ENCODE measurements at regions not wholly inside any gene's neighbourhood (a gene's known extent, or its start where the extent isn't known, plus 50 kb on each side); places are given as distances from the start of the nearest gene placed in this dataset.

DNA sequence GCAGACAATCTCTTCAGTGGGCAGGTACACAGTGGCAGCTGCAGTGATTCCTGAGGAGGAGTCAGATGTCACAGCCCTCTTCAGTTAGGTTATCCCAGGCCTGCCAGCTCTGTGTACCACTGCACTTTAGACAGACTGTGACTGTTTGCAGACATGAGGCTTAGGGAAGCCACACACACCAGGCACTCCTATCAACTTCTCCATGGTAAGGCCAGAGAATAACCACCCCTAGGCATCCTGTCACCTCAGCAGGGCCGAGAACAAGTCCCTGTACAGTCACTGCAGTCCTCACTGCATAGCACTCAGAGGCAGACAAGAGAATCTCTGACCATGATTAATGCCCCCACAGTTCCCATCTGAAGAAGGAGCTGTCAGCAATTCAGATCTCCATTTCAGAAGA lies 296.5 kb downstream of the GALC start:
- no peak for DNase-seq (ENCODE audit: low spot score)
- TF ChIP-seq, protein P1, sequence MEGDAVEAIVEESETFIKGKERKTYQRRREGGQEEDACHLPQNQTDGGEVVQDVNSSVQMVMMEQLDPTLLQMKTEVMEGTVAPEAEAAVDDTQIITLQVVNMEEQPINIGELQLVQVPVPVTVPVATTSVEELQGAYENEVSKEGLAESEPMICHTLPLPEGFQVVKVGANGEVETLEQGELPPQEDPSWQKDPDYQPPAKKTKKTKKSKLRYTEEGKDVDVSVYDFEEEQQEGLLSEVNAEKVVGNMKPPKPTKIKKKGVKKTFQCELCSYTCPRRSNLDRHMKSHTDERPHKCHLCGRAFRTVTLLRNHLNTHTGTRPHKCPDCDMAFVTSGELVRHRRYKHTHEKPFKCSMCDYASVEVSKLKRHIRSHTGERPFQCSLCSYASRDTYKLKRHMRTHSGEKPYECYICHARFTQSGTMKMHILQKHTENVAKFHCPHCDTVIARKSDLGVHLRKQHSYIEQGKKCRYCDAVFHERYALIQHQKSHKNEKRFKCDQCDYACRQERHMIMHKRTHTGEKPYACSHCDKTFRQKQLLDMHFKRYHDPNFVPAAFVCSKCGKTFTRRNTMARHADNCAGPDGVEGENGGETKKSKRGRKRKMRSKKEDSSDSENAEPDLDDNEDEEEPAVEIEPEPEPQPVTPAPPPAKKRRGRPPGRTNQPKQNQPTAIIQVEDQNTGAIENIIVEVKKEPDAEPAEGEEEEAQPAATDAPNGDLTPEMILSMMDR (IDR thresholded peaks at IDR 0.05; ENCODE audit: extremely low read depth, missing control alignments): no peak

DNA sequence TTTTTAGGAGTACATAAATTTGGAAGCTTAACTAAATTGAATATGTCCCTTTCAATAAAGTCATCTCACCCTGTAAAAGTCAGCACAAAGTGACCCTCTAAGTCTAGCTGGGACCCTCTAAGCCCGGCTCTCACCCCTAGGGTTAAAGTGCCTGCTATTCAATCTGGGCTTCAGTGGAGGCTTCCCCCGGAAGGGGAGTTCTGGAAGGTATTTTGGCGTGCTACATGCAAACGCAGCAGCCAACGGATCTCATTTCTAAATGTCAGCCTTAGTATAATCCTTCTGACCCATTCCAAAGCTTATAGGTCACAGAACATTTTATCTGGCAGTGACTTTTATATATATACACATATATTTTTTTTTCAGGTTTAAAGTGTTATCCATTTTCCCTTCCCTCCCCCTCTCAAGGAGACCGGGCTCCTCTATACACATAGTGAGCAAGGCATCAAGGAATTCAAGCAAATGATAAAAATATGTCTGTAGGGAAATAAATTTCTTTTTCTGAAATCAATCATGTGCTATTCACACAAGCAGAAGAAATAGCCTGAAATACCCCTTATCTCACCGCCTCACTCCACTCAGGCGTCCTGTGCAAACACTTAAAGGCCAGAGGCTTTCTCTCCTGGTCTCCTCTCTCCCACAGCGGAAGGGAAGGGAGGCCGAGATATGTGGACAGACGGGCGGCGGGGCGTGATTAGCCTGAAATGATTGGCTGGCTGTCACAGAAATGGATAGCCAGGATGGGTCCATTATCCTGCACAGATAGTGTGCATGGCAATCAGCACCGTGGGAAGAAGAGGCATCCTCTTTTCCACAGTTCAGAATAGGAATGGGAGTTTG lies 301.7 kb downstream of the GALC start:
- DNase-seq (ENCODE audit: low spot score): no peak

DNA sequence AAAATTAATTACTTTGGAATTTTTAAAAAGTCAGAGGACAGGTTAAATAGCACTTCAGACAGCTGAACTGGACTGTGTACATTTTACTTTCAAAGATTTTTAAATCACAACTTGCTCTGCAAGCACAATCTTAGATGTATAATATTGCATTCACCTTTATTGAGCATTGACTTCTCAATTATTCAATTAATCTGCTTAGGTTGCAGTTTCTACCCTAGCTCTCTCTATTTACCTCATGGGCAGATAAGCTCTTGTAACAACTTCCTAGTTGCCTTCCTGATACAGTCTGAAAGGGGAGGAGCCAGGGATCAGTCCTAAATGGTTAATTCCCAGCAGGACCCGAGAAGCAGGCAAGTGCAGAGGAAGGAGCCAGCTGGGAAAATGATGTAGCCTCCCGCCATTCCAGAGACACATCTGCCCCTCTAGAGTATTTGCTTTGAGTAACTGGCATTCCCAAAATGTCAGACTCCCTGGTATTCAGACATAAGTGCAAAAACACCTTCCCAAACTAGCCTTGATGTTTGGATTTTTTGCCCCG lies 302.8 kb downstream of the GALC start:
- DNase-seq (ENCODE audit: low spot score): no peak
- TF ChIP-seq, protein P1 (IDR thresholded peaks at IDR 0.05; ENCODE audit: extremely low read depth, missing control alignments): no peak

More for the DNA sequence above, 301.7 kb downstream of the GALC start:
- TF ChIP-seq, protein P1 (IDR thresholded peaks at IDR 0.05; ENCODE audit: extremely low read depth, missing control alignments): no peak

DNA sequence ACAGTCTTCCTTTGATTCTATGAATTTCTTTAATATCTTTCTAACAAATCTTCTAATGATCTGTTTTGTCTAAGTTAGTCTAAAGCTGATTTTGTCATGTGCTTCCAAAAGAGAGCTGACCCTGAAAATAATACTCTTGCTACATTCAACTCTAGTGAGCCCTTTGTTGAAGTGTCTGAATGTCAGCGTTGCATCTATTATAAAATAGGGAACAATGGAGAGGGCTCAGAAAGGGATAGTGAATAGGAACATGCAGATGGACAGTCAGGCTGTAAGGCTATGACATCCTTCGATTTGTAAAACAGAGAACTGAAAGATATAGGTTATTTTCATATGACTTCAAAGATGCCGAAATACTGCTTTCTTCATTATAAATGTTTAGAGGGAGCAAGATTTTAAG lies 304.5 kb downstream of the GALC start:
- TF ChIP-seq, protein P1 (IDR thresholded peaks at IDR 0.05; ENCODE audit: extremely low read depth, missing control alignments): no peak
- no peak for DNase-seq (ENCODE audit: low spot score)

DNA sequence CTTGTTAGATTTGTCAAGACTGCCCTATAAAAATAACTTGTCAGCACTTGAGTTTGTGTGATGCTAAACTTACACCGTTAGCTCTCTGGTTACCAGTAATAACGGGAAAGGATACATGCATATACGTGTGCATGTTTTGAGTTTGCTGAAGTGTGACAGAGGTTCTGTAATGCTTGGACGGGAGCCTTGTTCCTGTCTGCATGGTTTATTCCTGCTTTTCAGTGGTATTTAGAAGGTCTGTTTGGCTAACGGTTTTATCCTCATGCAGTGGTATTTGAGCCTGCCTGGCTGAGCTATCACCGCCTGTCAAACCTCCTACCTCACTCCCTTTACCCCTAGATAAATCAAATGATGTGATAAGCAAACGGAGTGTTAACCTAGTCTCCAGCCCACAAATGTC lies 305.6 kb downstream of the GALC start:
- TF ChIP-seq, protein P1 (IDR thresholded peaks at IDR 0.05; ENCODE audit: extremely low read depth, missing control alignments): no peak
- no peak for DNase-seq (ENCODE audit: low spot score)

DNA sequence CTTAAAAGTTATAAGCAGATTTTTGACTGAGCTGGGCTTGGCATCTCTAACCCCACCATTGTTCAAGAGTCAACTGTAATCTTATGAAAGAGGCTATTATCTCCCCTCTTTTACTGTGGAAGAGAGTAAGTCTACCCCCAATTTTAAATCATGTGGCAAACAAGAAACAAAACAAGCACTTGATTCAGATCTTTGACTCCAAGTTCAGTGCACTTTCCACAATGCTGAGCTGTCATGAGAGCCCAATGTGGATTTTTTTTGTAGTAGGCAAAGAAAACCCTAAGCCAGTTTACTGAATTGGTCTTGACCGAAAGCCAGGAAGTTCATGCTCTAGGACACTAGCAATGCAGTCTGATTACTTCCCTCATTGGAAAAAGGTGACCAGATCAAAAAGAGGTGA lies 306.2 kb downstream of the GALC start:
- no peak for DNase-seq (ENCODE audit: low spot score)
- TF ChIP-seq, protein P1 (IDR thresholded peaks at IDR 0.05; ENCODE audit: extremely low read depth, missing control alignments): no peak

DNA sequence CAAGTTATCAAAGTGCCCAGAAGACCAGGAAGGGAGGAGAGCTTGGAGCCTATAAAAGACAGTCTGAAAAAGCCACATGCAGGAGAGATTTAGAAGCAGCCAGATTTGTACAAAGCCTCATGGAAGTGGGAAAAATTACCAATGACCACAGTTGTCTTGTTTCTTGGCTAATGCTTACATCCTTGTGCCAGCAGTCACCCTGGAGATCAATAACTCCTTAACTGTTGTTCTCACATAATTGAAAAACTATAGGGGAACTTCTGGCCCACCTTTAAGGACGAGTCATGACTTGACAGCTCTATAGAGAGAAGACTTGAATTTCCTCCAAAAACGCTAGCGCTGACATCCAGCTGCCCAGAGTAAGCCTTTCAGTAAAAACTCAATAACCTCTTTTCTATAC lies 313.1 kb downstream of the GALC start:
- TF ChIP-seq, protein P1 (IDR thresholded peaks at IDR 0.05; ENCODE audit: extremely low read depth, missing control alignments): no peak
- DNase-seq (ENCODE audit: low spot score): no peak
